ENCODE measurements at regions not wholly inside any gene's neighbourhood (a gene's known extent, or its start where the extent isn't known, plus 50 kb on each side); places are given as distances from the start of the nearest gene placed in this dataset.

DNA sequence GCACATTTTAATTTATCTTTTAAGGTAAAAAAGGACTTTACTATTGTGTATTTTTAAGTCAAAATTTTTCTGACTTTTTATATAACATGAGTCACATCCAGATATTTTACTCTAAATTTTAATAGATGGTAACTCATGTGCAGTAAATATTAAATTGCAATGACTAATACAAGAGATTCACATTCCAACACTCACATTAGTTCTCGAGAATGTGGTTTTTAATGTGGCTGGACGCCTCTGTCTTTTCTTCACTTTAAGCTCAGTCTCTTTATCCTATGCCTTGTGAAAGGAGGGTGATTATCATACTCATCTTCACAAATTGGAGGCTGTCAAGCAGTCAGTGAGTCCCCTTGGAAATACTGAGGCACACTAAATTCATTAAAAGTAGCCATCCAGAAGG, 315.6 kb downstream of the HS3ST3B1 start:
- TF ChIP-seq, protein P1, sequence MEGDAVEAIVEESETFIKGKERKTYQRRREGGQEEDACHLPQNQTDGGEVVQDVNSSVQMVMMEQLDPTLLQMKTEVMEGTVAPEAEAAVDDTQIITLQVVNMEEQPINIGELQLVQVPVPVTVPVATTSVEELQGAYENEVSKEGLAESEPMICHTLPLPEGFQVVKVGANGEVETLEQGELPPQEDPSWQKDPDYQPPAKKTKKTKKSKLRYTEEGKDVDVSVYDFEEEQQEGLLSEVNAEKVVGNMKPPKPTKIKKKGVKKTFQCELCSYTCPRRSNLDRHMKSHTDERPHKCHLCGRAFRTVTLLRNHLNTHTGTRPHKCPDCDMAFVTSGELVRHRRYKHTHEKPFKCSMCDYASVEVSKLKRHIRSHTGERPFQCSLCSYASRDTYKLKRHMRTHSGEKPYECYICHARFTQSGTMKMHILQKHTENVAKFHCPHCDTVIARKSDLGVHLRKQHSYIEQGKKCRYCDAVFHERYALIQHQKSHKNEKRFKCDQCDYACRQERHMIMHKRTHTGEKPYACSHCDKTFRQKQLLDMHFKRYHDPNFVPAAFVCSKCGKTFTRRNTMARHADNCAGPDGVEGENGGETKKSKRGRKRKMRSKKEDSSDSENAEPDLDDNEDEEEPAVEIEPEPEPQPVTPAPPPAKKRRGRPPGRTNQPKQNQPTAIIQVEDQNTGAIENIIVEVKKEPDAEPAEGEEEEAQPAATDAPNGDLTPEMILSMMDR (IDR thresholded peaks at IDR 0.05; ENCODE audit: low read length): no peak
- no peak for TF ChIP-seq EZH2 (IDR thresholded peaks at IDR 0.05; ENCODE audit: borderline replicate concordance, low read length)
